HG03469 (cell line): ENCODE measurements at regions not wholly inside any gene's neighbourhood (a gene's known extent, or its start where the extent isn't known, plus 50 kb on each side); places are given as distances from the start of the nearest gene placed in this dataset.

Experiments used
- ATAC-seq: cut with Tn5 transposase; IDR thresholded peaks from one replicate; pipeline ENCODE4 v1.9.1; 2021; ENCODE audit warnings: mild to moderate bottlenecking, moderate library complexity, moderate number of reproducible peaks; ENCODE audit not compliant: unreplicated experiment

GRCh38 chr14:53695692-53696214 is 260.9 kb downstream of the BMP4 start:
- no peak for ATAC-seq

DNA sequence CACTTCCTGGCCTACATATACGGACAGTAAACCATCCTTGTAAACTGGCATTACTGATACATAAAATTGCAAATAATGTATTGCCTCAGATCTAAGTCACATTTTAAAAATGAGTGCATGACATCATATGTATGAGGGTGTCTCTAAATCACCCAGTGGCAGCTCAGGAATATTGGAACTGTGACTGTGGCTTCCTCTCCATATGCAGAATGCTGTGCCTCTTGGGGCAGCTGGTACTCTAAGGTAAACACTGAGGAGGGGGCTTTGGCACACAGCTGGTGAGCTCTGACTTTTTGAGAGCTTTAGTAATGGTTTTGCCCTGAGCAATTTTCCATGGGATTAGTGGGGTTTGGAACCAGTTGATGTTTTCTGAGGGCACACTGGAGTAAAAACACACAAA is 263.7 kb downstream of the BMP4 start:
- ATAC-seq, result no peak

GRCh38 chr14:53692451-53692850 is 264.2 kb downstream of the BMP4 start:
- no peak for ATAC-seq

- no peak for ATAC-seq
These were observed 273.4 kb downstream of the BMP4 start for GRCh38 chr14:53683229-53683628.

GRCh38 chr14:53672526-53672925 is 284.1 kb downstream of the BMP4 start:
- no peak for ATAC-seq

DNA sequence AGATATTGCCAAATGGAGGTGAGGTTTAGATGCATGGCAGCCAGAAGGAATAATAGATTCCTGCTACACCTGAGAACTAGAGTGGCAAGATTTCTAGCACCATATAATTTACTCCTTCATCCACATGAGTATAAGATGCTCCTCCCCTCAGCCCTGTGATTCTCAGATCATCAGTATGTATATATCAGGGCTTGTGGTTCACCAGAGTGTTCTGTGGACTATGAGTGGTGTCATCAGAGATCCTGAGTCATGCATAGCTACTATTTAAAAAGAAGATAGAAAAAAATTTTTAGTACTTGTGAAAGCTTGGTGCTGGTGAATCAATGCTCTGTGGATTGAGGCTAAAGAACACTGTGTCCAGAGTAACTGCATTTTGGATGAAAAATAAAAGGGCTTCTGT is 285.9 kb downstream of the BMP4 start:
- no peak for ATAC-seq

DNA sequence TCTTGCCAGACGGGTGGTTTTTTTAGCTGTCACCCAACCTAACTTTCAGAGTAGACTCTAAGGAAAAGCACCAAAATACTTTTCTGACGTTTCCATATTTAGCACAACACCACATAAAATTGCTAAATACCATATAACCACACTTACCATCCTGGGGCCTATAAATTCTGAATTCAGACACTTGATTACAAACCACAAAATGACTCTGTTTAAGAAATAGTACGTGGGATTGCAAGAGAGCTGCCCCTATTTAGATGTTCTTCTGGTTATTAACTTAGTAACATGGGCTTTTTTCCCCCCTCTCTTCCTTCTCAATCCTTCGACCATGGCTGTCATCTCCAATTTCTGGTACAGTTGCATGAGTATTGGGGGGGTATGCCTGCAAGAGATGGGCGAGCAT is 287.7 kb downstream of the BMP4 start:
- ATAC-seq, result no peak

DNA sequence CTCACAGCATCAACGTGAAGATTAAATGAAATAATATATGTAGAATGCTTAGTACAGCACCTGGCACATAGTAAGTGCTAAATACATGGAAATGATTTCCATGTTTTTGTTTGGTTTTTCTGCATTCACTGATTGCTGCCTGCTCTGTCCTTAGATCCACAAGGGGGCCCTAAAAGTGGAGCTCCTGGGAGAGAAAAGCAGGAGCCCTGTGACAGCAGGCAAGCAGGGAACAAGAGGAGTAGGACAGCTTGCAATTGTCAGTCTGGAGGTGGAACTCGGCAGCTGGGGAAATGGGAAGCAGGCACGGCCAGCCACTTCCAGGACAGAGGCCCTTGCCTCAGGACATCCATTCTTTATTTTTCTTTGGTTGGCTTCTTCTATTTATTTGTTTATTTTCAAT is 292.9 kb downstream of the BMP4 start:
- ATAC-seq, result no peak

DNA sequence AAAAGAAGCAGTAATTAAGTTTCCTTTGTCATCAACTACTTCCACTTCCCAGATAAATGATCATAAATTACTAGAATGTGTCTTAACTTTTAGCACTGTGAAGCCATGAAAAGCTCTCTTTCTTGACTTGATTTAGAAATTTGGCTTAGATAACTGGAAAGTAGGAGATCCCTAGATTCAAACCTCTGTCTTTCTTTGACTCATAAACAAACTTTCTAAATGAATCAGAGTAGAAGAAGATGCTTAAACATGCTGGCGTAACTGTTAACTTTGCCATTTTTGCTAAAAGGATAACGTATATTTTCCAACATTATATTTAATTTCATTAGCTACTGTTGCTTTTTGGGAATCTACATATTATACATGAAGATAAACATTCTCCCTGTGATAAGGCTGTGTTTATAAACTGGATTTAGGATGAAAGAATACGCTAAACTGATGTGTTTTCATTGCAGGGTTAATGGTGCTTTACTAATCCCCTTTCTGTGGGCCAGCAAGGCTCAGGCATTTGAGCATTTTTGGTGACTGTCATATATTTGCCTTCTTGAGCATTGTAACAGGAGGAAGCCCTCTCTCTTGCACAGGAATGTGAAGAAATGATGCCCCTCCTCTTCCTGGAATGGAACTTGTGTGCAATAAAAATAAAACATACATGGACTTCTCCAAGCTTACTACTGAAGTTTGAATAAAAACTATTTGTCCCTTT is 301.4 kb downstream of the BMP4 start:
- ATAC-seq, result peak; percentile 46

DNA sequence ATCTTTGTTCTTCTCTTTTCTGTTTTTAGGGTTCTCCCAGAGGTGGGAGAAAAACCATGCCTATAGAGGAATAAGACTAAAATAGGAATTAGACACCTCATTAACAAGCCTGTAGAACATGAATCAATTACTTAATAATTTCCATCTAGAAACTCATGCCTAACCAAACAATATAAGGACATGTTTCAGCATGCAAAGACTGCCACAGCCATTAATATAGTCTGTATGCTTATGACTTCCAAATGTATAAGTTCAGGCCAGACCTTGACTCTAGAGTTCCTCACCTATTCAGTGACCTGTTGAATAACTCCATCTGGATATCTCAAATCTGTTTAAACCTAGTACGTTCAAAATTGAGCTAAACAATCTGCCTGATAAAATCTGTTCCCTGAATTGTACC is 304.6 kb downstream of the BMP4 start:
- no peak for ATAC-seq

DNA sequence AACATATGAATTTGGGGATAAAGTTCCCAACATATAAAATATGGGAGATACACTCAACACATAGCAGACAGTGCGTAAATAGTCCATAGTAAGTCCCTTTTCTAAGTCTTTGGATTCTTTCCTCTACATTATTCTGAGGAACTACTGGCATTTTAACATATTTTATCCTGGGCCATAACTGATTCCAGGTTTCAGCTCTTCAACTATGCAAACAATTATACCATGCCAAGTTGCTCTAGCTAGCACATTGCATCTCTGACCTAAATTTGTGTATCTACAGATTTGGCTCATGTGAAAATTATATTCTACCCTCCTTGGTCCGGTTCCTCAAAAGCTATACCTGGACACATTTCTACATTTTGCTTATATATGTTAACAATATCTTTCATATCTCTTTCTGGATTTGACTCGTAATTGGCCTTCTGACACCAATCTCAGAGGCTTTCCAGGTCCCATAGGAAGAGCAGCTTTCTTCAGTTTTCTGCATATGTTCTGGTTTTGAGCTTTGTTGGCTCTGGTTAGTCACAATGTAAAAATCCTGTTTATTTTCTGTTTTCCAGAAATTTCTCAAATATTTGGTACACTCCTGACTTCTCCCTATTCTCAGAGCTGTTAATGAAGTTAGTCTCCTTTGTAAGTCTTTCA is 305.4 kb downstream of the BMP4 start:
- no peak for ATAC-seq

DNA sequence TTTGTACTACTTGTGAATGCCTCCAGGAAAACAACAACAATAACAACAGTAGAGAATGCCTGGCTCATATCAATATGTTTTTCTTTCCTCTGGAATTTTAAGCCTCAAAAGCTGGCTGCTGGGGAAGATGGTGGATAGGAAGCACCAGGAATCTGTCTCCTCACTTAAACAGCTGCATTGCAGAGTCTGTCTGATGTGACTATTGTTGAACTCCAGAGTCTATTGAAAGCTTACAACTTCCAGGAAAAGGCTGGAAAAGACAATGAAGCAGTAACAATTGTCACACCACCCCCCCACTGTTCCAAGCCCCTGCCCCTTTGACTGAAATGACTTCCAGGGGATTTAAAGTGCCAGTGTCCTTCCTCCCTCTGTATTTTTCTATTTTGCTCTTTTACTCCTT is 309.7 kb downstream of the BMP4 start:
- no peak for ATAC-seq

GRCh38 chr14:53640695-53641094 is 315.9 kb downstream of the BMP4 start:
- no peak for ATAC-seq

- ATAC-seq, result no peak
These were observed 317.7 kb downstream of the BMP4 start for GRCh38 chr14:53638966-53639365.

GRCh38 chr14:53634793-53635192 is 321.8 kb downstream of the BMP4 start:
- ATAC-seq, result no peak

GRCh38 chr14:53630336-53630735 is 326.3 kb downstream of the BMP4 start:
- no peak for ATAC-seq

DNA sequence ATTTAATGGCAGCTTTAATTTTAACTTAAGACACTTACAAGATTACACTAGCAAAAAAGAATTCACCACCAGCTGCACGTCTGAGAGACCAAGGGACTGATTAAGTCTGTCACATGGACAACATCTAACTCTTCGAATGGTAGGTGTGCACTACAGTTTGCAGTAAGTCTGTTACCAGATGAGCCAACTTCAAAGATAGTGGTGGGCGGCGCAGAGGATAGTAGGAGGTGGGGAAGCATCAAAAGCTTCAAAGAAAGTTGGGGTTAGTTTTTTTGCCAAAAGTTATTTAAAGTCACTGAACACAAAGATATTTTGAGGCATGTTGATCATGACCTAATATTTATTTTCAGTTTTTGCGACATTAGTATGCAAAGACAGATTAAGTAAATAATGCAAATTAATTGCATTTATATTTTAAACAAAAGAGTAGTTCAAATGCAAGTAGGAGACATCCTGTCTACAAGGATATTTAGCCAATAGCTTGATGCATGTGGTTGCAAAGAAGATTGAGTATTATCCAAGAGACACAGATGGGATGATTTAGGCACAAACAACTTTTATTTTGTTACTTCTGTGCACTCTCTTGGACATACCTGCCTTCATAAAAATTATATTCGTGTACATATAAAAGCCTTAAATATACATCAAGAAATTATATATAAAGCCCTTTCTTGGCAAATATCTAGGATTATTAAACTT is 327.7 kb downstream of the BMP4 start:
- ATAC-seq, result no peak

- no peak for ATAC-seq
These were observed 328.4 kb downstream of the BMP4 start for GRCh38 chr14:53628261-53628660.

DNA sequence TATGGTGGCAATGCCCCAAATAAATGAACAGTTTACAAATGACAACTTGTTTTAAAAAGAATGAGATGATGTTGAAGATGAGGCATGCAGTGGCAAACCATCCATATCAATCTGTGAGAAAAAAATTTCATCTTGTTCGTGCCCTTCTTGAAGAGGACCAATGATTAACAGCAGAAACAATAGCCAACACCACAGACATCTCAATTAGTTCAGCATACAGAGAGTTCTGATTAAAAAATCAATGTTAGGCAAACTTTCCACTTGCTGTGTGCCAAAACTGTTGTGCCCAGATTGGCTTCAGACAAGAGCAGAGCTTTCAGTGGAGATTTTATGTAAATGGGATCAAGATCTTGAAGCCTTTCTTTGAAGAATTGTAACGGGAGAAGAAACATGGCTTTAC is 329.9 kb downstream of the BMP4 start:
- no peak for ATAC-seq

DNA sequence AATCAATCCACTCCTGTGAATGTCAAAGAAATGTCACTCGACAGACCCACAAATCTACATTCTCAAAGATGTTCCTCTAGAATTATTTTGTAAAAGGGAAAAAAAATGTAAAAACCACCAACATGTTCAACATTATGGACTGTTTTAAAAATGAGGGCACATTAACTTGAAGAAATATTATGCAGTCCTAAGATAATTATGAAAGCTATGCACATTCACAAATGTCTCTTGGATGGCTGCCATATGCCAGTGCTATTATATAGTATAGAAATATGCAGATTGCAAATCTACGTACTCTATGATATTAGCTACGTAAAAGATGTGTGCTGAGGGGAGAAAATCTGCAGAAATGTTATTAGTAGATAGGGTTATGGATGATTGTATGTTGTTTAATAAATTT is 334.2 kb downstream of the BMP4 start:
- ATAC-seq, result no peak

DNA sequence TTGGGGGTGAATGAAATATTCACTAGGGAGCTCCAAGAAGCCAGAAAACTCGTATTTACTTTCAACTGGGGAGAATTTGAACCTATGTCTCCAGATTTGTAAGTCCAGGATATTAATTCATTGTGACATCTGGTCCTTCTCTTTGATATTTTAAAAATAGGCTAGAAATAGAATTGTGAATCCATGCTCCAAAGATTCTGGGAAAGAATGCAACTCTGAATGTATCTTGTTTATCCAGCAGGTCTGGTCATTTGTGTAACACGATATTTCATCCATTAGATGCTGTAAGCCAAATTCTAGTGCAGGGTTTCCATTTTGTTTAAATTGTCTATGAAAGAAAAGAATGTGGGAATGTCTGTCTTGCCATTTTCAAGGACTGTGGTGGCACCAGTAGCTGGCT is 334.7 kb downstream of the BMP4 start:
- ATAC-seq, result no peak

DNA sequence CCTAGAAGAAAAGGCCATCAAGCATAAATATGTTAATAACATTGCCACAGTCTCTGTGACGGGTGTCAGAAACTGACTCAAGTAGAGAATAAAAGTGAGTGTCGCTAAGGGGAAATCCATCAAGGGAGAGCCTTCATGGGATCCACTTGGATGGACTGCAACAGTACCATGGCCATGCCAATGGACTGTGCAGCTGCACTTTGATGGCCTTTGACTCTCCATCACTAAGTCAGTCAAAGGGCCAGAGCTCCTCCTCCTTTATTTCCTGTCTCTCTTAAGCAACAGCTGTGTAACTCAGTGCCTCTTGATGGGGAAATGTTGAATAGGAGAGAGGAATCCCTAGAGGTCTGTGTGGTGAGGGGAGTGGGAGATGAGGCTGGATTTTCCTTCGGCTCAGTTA is 335.2 kb downstream of the BMP4 start:
- no peak for ATAC-seq
